GM21576 (cell line): ENCODE measurements at regions not wholly inside any gene's neighbourhood (a gene's known extent, or its start where the extent isn't known, plus 50 kb on each side); places are given as distances from the start of the nearest gene placed in this dataset.
"Not testable (repeated sequence)": the region's sequence is repeated elsewhere in the genome, so short reads cannot be mapped to it uniquely, and the experiment has no call there.

Experiments used
- ATAC-seq: cut with Tn5 transposase; IDR thresholded peaks from one replicate; pipeline ENCODE4 v1.9.1; 2021; ENCODE audit warnings: mild to moderate bottlenecking, moderate library complexity; ENCODE audit not compliant: unreplicated experiment

- ATAC-seq = no peak
Measured at GRCh38 chr12:24379433-24379832, 430.0 kb upstream of the SOX5 start.

- ATAC-seq = peak; percentile 87
Measured at GRCh38 chr12:24378548-24379407, 429.3 kb upstream of the SOX5 start.

GRCh38 chr12:24374452-24374851, 425.0 kb upstream of the SOX5 start:
- ATAC-seq = no peak

- ATAC-seq = no peak
Measured at GRCh38 chr12:24373004-24373403, 423.5 kb upstream of the SOX5 start.

GRCh38 chr12:24366514-24366913, 417.0 kb upstream of the SOX5 start:
- ATAC-seq = no peak

GRCh38 chr12:24364921-24365320, 415.5 kb upstream of the SOX5 start:
- no peak for ATAC-seq

GRCh38 chr12:24363177-24363754, 413.8 kb upstream of the SOX5 start:
- no peak for ATAC-seq

GRCh38 chr12:24361877-24362580, 412.6 kb upstream of the SOX5 start:
- ATAC-seq = no peak

- peak; percentile 84 for ATAC-seq
Measured at GRCh38 chr12:24360907-24361306, 411.4 kb upstream of the SOX5 start.

GRCh38 chr12:24360461-24360860, 411.0 kb upstream of the SOX5 start:
- no peak for ATAC-seq

- ATAC-seq = no peak
Measured at GRCh38 chr12:24360057-24360456, 410.6 kb upstream of the SOX5 start.

- no peak for ATAC-seq
Measured at GRCh38 chr12:24359418-24359817, 409.9 kb upstream of the SOX5 start.

- peak; percentile 54 for ATAC-seq
Measured at GRCh38 chr12:24356240-24356804, 406.9 kb upstream of the SOX5 start.

- ATAC-seq = no peak
Measured at GRCh38 chr12:24352363-24352762, 402.9 kb upstream of the SOX5 start.

- no peak for ATAC-seq
Measured at GRCh38 chr12:24349051-24349799, 399.8 kb upstream of the SOX5 start.

GRCh38 chr12:24348180-24348579, 398.7 kb upstream of the SOX5 start:
- not testable (repeated sequence) for ATAC-seq

GRCh38 chr12:24328261-24328660, 378.8 kb upstream of the SOX5 start:
- no peak for ATAC-seq

GRCh38 chr12:24325331-24325730, 375.9 kb upstream of the SOX5 start:
- ATAC-seq = no peak

GRCh38 chr12:24307716-24308335, 358.4 kb upstream of the SOX5 start:
- ATAC-seq = no peak

- no peak for ATAC-seq
Measured at GRCh38 chr12:24307153-24307552, 357.7 kb upstream of the SOX5 start.
